Activated naive CD4-positive, alpha-beta T cell treated with anti-CD3 and anti-CD28 coated beads, Interleukin-2, amount 50 U/mL, for 24 hours (primary cell): ENCODE measurements at regions not wholly inside any gene's neighbourhood (a gene's known extent, or its start where the extent isn't known, plus 50 kb on each side); places are given as distances from the start of the nearest gene placed in this dataset.
"Not testable (repeated sequence)": the region's sequence is repeated elsewhere in the genome, so short reads cannot be mapped to it uniquely, and the experiment has no call there.

Experiments used
- H3K27ac Mint-ChIP-seq: one replicate; pipeline ENCODE4 v1.8.0; 2021; ENCODE audit warnings: mild to moderate bottlenecking, mixed read lengths
- H3K27me3 Mint-ChIP-seq: one replicate; pipeline ENCODE4 v1.8.0; 2021; ENCODE audit warnings: mixed read lengths
- H3K36me3 Mint-ChIP-seq: one replicate; pipeline ENCODE4 v1.8.0; 2021; ENCODE audit warnings: mixed read lengths
- H3K4me1 Mint-ChIP-seq: one replicate; pipeline ENCODE4 v1.8.0; 2021; ENCODE audit warnings: mixed read lengths
- H3K4me3 Mint-ChIP-seq: one replicate; pipeline ENCODE4 v1.8.0; 2021; ENCODE audit warnings: mild to moderate bottlenecking, mixed read lengths
- H3K9me3 Mint-ChIP-seq: one replicate; pipeline ENCODE4 v1.8.0; 2021; ENCODE audit warnings: mixed read lengths

GRCh38 chr9:16290169-16290568, 580.3 kb downstream of the BNC2 start:
- no peaks in the 10 kb centered on the region for H3K27me3 Mint-ChIP-seq
- H3K4me1 Mint-ChIP-seq: no peaks in the 10 kb centered on the region
- no peak overlapping the region for H3K27ac Mint-ChIP-seq
- no peaks in the 10 kb centered on the region for H3K9me3 Mint-ChIP-seq
- no peak overlapping the region for H3K4me3 Mint-ChIP-seq
- no peaks in the 10 kb centered on the region for H3K36me3 Mint-ChIP-seq

DNA sequence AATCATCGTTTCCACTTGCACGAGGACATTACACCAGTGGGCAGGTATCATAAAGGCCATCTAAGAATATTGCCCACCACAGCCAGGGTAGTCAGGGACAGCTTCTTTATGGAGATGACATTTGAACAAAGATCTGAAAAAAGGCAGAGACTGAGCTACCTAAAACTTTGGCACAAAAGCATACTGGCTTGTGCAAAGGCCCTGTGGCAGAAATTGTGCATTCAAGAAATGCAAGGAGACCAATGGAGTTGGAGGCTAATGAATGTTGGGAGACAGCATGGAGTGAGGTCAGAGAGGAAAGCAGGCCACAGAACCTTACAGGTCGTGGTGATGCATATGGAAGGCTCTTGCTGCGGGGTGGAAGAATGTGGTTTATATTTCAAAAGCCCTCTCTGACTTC, 578.5 kb downstream of the BNC2 start:
- H3K27me3 Mint-ChIP-seq: no peaks in the 10 kb centered on the region
- H3K36me3 Mint-ChIP-seq: no peaks in the 10 kb centered on the region
- no peaks in the 10 kb centered on the region for H3K9me3 Mint-ChIP-seq
- no peak overlapping the region for H3K4me3 Mint-ChIP-seq
- H3K4me1 Mint-ChIP-seq: no peaks in the 10 kb centered on the region
- H3K27ac Mint-ChIP-seq: no peak overlapping the region

- Mint-ChIP-seq H3K9me3 (no peaks in the 10 kb centered on the region), H3K4me1 (no peaks in the 10 kb centered on the region), H3K4me3 (no peak overlapping the region), H3K27ac (no peak overlapping the region), H3K27me3 (no peaks in the 10 kb centered on the region), H3K36me3 (no peaks in the 10 kb centered on the region)
Measured at GRCh38 chr9:16293610-16294009, 576.9 kb downstream of the BNC2 start.

GRCh38 chr9:16294133-16294770, 576.2 kb downstream of the BNC2 start:
- Mint-ChIP-seq H3K36me3 (no peaks in the 10 kb centered on the region), H3K4me3 (no peak overlapping the region), H3K27me3 (no peaks in the 10 kb centered on the region), H3K4me1 (no peaks in the 10 kb centered on the region), H3K27ac (no peak overlapping the region), H3K9me3 (no peaks in the 10 kb centered on the region)

DNA sequence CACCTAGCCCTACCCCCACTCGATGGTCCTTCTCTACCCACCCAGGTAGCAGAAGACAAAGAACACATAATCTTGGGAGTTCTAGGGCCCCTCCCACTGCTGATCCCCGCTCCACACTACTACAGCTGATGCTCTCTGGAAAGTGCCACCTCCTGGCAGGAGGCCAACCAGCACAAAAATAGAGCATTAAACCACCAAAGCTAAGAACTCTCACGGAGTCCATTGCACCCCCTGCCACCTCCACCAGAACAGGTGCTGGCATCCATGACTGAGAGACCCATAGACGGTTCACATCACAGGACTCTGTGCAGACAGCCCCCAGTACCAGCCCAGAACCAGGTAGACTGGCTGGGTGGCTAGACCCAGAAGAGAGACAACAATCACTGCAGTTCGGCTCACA, 575.5 kb downstream of the BNC2 start:
- H3K27ac Mint-ChIP-seq, H3K36me3 Mint-ChIP-seq, H3K4me1 Mint-ChIP-seq, H3K9me3 Mint-ChIP-seq, H3K27me3 Mint-ChIP-seq, H3K4me3 Mint-ChIP-seq: not testable (repeated sequence)

- H3K27me3 Mint-ChIP-seq, H3K9me3 Mint-ChIP-seq, H3K27ac Mint-ChIP-seq, H3K4me3 Mint-ChIP-seq, H3K4me1 Mint-ChIP-seq, H3K36me3 Mint-ChIP-seq: not testable (repeated sequence)
Measured at GRCh38 chr9:16299368-16299767, 571.1 kb downstream of the BNC2 start.

DNA sequence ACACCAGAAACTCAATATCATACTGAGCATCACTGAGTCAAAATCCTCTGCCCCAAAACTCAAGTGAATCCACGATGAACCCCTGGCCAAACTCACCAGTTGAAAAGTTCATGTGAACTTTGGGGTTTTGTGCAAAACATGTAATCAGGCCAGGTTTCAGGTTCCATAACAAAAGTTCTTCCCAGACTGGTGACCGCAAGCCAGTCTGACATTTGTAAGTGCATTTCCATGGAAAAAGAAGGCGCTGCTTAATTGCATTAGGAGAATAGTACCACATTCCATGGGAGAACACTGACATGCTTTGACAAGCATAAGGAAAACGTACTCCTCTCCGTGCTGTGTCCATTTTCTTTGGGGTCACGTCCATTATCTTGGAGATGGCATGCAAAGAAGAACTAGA, 567.0 kb downstream of the BNC2 start:
- H3K36me3 Mint-ChIP-seq: no peaks in the 10 kb centered on the region
- H3K9me3 Mint-ChIP-seq: no peaks in the 10 kb centered on the region
- no peak overlapping the region for H3K4me3 Mint-ChIP-seq
- no peaks in the 10 kb centered on the region for H3K4me1 Mint-ChIP-seq
- no peak overlapping the region for H3K27ac Mint-ChIP-seq
- no peaks in the 10 kb centered on the region for H3K27me3 Mint-ChIP-seq

DNA sequence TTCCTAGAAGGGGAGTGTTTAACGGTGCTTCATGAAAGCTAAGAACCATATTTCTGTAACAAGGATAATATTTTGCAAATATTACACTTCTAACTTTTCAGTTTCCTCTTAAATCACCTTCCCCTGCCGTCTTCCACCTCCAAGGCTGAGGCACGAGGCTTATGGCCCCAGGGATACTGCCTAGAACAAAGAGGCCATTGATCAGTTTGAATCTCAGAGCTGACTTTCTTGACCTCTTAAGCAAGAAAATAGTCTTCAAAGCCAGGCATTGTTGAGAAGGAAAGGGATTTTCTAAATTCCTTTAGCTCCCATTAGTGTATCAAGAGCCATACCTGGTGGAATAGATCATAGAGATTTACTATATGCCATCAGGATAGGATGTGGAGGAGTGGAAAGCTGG, 566.2 kb downstream of the BNC2 start:
- no peak overlapping the region for H3K4me3 Mint-ChIP-seq
- no peaks in the 10 kb centered on the region for H3K9me3 Mint-ChIP-seq
- H3K27me3 Mint-ChIP-seq: no peaks in the 10 kb centered on the region
- no peaks in the 10 kb centered on the region for H3K36me3 Mint-ChIP-seq
- H3K27ac Mint-ChIP-seq: no peak overlapping the region
- no peaks in the 10 kb centered on the region for H3K4me1 Mint-ChIP-seq

- Mint-ChIP-seq H3K27me3 (no peaks in the 10 kb centered on the region), H3K4me1 (no peaks in the 10 kb centered on the region), H3K4me3 (no peak overlapping the region), H3K27ac (no peak overlapping the region), H3K9me3 (no peaks in the 10 kb centered on the region), H3K36me3 (no peaks in the 10 kb centered on the region)
Measured at GRCh38 chr9:16306586-16306985, 563.9 kb downstream of the BNC2 start.

GRCh38 chr9:16307626-16308195, 562.8 kb downstream of the BNC2 start:
- Mint-ChIP-seq H3K27ac (no peak overlapping the region), H3K36me3 (no peaks in the 10 kb centered on the region), H3K4me1 (no peaks in the 10 kb centered on the region), H3K4me3 (no peak overlapping the region), H3K27me3 (no peaks in the 10 kb centered on the region), H3K9me3 (no peaks in the 10 kb centered on the region)

- no peaks in the 10 kb centered on the region for H3K27me3 Mint-ChIP-seq
- no peaks in the 10 kb centered on the region for H3K9me3 Mint-ChIP-seq
- H3K36me3 Mint-ChIP-seq: no peaks in the 10 kb centered on the region
- no peak overlapping the region for H3K4me3 Mint-ChIP-seq
- H3K27ac Mint-ChIP-seq: no peak overlapping the region
- no peaks in the 10 kb centered on the region for H3K4me1 Mint-ChIP-seq
Measured at GRCh38 chr9:16308645-16309044, 561.8 kb downstream of the BNC2 start.

DNA sequence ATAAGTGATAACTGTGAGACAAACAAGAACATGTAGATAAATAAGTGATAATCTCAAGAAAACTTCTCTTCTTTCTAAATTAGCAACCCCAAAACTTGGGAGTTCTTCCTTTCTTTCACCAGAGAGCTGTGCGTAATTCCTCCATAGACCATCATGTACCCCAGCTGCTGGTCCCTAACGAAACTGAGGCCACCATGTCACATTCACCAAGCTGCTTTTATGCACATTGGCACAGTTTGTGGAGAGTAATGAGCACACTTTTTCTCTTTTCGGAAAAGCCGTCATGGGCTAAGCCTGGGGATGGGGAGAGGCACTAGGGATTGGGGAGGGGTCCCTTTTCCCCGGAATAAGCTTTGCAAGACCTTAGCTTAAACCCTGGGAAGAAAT, 561.4 kb downstream of the BNC2 start:
- Mint-ChIP-seq H3K27ac (no peak overlapping the region), H3K27me3 (no peaks in the 10 kb centered on the region), H3K36me3 (no peaks in the 10 kb centered on the region), H3K4me3 (no peak overlapping the region), H3K4me1 (no peaks in the 10 kb centered on the region), H3K9me3 (no peaks in the 10 kb centered on the region)

- Mint-ChIP-seq H3K4me1 (no peaks in the 10 kb centered on the region), H3K27ac (no peak overlapping the region), H3K36me3 (no peaks in the 10 kb centered on the region), H3K9me3 (no peaks in the 10 kb centered on the region), H3K27me3 (no peaks in the 10 kb centered on the region), H3K4me3 (no peak overlapping the region)
Measured at GRCh38 chr9:16309469-16310271, 560.8 kb downstream of the BNC2 start.

GRCh38 chr9:16310278-16311110, 560.0 kb downstream of the BNC2 start:
- H3K27ac Mint-ChIP-seq: no peak overlapping the region
- H3K27me3 Mint-ChIP-seq: no peaks in the 10 kb centered on the region
- H3K4me3 Mint-ChIP-seq: no peak overlapping the region
- no peaks in the 10 kb centered on the region for H3K9me3 Mint-ChIP-seq
- H3K36me3 Mint-ChIP-seq: no peaks in the 10 kb centered on the region
- H3K4me1 Mint-ChIP-seq: no peaks in the 10 kb centered on the region

DNA sequence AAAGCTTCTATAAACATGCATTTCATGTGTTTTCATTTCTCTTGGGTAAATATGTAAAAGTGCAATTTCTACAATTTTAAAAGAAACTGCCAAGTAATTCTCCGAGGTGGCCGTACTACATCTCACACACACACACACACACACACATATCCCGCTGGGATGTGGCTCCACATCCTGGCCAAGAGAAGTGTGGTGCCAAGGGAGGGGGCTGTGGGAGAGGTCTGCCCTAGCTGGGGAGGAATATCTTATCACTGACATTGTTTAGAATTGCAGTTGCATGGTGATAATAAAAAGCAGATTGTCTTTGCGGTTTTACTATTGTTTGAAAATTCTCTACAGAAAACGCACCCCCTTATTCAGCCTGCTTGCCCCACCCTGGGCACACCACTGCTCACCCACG, 558.4 kb downstream of the BNC2 start:
- Mint-ChIP-seq H3K4me3 (no peak overlapping the region), H3K27ac (no peak overlapping the region), H3K9me3 (no peaks in the 10 kb centered on the region), H3K36me3 (no peaks in the 10 kb centered on the region), H3K27me3 (no peaks in the 10 kb centered on the region), H3K4me1 (no peaks in the 10 kb centered on the region)
